GM19043 (cell line): ENCODE measurements at regions not wholly inside any gene's neighbourhood (a gene's known extent, or its start where the extent isn't known, plus 50 kb on each side); places are given as distances from the start of the nearest gene placed in this dataset.

Experiments
- ATAC-seq: cut with Tn5 transposase; IDR thresholded peaks from one replicate; pipeline ENCODE4 v1.9.1; 2021; ENCODE audit warnings: low read depth; ENCODE audit not compliant: unreplicated experiment

DNA sequence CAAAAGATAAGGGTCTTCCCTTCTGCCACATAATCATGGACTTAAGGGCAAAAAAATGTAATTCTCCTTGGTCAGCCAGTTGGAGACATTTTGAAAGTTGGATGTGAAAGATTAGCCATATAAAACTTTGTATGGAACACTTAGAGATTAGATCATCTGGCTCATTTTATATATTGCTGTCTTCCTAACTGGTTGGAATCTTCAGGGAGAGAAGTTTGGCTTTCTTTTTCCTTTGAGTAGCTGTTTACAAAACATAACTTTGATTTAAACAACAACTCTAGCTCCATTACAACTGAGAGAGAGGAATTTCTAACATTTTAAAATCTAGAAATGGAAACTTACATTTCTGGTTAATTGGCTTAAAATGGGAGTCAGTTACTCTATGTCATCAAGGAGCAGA, 132.7 kb downstream of the RDH14 start:
- ATAC-seq: no peak

DNA sequence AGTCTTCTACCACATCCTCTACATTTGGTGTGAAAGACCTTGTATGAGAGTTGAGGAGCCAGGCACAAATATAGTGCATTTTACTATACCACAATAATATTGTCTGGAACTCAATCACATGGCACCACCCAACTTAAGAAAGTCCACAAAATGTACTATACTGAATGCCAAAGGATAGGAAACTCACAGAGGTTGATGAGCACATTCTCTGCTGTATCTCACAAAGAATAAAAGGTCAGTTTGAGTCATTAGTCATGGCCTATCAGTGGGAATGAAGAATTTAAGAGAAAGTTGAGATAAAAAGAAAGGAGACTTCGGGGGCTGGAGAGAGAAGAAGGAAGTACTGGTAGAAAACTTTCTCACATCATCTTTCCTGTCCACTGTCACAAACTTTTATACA, 134.3 kb downstream of the RDH14 start:
- no peak for ATAC-seq

DNA sequence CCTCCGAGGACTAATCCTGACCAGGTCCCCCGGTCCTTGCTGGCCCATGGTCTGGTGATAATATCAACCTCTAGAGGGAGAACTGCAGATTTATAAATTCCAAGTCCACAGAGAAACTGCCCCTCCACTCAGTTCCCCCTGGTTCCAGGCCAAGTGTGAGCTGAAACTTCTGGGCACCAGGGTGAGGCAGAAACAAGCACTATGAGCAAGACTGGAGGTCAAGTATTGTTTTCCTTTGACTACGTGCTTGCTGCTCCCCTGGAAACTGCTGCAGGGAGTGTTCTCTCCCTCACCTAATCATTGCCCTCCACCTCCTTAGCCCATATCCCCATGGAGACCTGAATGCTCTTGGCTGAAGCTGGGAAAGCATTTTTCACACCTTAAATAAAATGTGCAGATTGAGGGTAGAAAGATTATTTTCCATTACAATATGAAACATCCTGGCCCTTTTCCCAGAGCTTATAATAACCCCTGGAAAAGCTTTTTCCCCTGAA, 135.2 kb downstream of the RDH14 start:
- no peak for ATAC-seq

DNA sequence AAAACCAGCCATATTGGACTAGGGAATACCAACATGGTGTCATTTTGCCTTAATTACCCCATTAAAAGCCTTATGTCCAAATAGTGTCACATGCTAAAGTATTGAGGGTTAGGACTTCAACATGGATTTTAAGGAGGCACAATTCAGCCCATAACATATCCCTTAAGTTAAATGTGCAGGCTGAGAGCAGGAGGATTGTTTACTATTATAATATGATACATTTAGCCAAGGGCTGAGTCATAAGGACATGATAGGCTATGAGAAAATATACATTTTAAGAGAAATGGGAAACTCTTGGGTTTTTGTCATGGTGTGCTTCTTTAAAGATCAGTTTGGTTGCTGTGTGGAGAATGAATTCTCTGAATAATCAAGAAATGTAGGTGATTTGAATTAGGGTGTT, 136.8 kb downstream of the RDH14 start:
- ATAC-seq: no peak

DNA sequence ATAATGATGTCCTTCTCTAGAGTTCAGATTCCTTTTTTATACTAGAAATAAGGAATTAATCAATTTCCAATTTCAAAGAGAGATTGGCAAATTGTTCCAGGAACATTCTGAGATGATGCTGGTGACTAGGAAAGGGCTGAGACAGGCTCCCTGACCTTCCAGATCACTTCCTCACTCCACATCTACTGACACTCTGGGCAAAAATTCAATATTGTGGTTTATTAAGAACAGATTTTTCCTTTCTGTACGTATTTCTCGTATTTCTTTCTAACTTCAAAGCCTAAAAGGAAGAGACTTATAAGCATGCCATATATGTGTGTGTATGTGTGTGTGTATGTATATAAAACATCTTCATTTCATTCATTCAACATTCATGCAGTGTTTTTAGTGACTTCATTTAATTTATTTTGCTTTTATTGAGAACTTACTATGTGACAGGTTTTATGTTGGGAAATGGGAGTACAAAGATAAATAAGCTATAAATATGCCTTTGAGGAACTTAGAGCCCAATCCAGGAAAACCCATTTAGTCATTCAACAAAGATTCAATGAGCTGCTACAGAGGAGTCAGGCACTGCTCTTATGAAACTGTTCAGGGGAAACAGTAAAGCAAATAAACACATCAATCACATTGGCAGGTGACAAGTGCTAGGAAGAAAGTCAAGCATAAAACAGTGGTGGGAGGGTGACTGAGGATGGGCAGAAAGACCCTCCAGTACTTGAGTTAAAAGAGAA, 137.9 kb downstream of the RDH14 start:
- no peak for ATAC-seq

DNA sequence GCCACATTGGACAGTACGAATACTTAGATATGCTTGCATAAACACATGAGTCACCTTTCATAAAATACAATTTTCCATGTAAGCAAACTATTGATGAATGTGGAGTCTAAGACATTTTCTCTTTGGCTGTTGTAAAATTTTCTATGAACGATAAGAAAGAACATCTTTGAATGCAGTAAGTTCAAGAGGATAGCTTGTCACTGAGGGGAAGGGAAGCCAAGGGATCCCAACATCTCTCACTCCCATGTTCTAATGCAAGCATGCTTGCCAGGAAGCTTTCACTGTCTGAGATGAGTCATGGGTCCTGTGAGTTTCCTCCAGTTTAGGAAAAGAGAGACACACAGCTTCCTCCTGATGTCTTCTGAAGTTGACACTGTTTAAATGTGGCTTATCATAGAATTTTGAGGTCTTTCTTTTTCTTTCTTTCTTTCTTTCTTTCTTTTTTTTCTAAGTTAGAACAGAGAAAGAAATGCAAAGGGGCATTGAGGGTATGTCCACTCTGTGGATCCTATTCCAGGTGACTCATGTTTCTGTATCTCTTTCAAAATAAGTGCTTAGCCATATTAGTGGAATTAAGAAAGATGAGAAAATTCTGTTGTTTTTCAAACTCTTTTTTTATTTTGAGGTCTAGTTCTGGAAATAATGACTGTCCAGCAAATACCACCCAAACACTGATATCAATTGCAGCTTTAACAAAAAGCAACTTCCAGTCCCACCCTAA, 146.6 kb downstream of the RDH14 start:
- ATAC-seq: no peak

DNA sequence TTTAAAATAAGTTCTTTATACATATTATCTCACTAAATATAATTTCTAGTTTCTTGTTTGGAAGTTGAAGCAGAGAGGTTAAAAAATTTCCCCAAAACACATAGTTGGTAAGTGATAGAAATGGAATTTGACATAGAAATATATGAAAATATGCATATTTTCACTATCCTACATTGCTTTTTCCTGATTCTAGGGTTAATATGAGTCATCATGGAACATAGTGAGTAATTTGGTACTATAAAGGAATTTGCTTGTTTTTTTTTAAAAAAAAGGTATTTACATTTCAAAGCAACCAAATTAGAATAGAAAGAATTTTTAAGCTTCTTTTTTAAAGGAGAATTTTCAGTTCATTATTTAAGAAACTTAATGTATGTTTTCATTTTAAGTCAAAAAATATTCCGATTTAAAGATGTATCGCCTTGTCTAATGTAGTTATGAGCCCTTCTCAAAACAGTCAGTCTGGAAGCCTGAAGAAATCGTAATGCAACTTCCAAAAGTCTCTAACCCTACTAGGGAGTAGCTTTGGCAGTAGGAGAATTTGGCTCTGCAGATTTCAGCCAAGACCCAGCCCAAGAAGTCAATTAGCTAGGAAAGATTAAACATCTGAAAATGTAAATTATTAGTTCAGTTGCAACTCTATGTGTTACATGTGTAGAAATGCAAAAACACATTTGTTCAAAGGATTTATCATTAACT, 147.3 kb downstream of the RDH14 start:
- no peak for ATAC-seq

DNA sequence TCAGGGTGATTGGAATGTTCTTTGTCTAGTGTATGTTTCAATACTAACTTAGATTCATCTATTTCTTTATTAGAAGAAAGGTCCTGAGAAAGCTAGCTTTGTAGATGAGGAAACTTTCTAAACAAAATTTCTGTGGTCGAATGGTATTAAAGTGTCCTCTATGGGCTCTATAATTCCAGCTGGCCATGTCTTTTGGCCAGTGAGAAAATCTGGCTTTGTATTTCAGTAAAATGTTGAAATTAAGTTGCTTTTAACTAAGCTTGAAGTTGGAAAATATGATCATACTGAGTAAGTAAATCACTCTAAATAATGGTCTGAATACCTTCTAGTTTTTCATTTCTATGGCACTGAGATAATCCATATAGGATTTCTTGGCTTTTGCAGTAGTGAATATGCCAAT, 148.8 kb downstream of the RDH14 start:
- no peak for ATAC-seq

DNA sequence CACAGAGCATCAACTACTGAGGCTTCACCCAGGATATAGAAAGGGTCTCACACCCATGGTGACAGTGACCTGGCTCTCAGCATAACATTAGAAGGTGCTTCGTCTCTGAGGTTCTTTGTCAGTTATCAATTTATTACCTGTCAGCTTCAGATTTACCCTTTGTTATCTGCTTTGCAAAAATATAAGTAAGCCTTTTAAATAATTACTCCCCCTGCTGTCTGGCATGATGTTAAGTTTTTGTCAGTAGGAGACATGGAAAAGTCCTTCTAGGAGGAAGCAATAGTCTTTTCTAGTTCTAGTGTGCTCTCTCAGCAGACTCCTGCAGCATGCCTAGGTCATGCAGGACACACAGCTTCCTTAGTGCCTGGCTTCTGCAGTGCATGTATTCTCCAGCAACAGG, 149.9 kb downstream of the RDH14 start:
- ATAC-seq: no peak

DNA sequence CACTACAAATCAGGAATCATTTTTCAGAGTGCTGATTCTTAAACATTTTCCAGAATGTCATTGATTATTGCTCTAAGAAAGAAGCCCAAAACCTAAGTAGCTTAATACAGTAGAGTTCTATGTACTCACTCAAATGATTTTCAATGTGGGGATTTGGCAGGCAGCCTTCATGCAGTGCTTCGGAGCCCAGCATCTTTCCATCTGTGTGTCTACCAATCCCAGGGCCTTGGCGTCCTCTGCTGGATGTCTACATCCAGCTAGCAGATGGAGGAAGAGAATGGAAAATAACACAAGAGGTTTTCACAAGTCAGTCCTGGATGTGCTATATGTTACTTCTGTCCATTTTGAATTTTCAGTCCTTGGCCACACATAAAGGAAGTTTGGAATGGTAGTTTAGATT, 151.8 kb downstream of the RDH14 start:
- ATAC-seq: no peak

DNA sequence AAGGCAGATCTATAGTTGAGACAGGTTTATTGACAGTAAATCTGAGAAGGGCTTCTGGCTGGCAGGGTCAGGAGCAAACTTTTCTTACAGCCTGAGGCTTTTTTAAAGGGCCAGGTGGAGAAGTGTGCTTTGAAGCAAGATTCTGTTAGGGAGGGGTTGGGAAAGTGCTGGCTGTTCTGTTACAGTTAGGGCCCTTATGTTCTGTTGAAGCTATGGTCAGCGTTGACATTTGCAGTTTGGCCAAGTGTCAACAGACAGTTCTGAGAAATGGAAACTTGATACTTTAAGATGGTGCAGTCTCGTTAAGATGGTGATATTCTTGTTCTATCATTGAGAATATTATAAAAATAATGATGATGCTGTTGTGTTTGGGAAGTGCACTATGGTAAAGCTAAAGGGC, 154.2 kb downstream of the RDH14 start:
- no peak for ATAC-seq

DNA sequence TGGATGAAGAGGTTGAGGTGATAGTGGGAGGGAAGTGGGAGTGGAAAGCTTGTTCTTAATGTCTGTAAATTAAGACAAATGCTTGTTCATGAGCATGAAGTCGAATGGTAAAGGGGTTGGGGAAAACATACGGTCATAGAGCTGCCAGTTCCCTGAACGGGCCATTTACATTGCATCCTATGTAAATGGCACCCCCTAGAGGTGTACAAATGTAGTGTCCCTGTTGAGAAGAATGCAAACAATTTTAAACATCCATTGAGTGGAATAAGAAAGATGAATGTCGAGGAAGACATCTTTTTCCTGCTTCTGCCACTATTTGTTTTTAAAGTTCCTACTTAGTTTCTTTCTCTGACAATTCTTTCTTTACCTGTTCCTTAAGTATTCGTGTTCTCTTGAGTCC, 155.7 kb downstream of the RDH14 start:
- no peak for ATAC-seq

DNA sequence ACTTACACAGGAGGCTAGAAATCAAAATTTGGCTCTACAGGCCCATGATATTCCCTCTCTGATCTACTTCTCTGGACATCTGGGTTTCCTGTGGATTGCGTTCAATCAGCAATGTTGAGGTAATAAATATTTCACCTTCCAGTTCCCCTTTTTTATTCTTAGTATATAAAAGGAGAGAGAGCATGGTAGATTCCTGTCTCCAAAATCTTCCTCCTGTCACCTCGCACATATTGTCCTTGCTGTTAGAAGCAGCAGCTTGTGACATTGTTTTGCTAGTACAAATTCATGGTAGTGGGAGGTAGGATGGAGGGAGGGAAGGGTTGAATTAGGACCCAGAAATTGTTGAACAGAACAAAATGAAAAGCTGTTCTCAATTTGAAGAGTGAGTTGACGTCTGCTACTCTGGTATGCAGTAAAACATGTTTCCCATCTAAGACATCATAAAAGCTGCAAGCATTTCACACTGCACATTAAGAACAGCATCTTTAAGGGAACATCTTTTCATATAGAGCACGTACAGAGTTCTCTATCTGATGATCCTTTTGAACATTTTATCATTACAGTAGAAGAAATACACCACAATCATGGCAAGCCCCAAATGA, 156.4 kb downstream of the RDH14 start:
- no peak for ATAC-seq

DNA sequence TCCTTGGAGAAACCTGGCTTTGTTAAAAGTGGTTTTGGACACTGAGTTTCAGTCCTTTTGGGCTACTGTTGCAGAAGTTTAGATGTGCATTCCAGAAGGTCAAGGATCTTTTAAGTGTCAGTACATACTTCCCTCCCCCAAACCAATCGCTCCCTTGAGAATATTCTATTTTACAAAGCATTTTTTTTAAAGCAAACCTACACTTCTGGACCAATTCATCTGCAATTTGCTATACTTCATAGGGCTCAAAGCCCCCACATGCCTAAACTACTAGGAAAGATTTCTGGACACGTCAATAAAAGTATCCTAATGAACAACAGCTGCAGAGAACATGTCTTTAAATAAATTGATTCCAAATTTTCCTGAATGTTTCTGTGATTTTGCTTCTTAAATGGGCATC, 157.6 kb downstream of the RDH14 start:
- no peak for ATAC-seq

DNA sequence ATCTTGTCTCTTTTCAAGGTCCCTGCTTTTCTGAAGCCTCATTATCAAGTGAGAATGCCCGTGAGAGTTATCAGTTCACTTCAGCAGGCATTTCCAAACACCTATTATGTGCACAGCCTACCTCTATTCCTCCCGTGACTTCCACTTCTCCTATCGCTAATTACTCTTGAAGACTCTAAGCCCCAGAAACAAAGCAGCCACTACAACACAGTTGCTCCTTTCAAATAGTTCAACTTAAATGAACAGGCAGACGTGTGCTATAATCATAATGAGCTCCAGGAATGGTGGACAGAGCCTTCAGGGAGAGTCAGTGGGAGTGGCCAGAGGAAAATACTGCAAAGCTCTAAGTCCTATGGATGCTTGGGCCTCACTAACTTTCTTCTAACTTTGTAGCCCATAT, 159.0 kb downstream of the RDH14 start:
- ATAC-seq: no peak

DNA sequence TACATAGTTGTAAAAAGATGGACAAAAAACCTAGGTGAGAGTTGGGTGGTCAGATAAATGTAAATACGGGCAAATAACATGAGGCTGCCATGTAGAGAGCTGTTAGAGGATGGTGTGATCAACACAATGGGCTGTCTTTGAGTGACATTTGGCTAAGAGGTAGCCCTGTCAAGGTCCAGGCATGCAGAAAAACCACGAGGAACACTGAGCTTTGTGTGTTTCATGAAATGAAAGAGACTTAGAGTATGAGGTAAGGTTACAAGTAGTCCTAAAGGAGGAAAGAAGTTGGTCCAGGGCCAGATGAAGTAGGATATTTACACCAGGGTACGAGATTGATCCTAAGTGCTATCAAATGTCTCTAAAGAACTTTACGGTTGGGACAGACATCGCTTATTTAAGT, 160.9 kb downstream of the RDH14 start:
- ATAC-seq: no peak

DNA sequence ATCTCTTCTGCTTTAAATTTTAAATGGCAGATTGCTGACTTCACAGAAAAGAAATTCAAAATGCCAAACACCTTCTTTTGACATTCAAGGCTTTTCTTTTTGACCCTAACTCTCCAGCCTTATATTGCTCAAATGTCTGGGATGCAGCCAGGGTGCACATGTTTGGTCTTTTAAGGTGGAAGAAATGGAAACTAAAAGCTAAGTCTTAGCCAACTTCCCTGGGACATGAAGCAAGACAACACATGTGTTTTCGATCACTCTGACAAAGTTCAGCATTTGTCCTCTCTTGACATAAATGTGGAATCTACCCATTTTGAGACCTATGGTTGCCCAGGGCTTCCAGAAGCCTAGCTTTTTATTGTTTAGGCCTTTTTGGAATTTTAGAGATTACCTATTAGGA, 161.6 kb downstream of the RDH14 start:
- ATAC-seq: no peak

DNA sequence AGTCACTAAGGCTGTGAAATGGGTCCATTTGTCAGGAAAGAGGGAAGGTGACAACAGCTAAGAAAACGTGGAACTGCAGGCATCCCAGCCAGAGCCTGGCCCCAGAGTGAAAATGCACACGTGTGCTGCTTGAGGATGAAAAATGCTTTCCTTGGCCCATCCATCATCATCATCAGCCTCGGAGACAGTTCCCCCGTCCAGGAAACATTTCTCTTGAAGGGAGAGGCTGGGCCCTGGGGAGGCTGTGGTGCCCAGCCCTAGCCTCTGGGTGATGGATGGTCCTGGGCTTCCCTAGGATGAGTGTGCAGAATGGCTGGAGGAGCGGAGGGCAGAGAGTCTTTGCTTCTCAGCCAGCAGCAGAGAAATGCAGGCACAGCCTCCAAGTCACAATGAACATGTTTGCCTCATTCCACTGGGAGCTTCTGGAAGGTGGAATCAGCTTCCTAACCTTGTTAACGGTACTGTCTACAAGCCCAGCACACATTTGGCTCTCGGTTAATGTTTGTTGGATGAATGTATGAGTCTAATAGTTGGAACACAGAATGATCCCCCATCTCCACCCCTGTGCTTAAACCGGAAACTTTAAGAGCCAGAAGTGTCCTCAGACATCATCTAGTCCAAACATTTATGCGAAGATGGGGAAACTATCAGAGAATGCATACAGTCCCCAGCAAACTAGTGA, 164.0 kb downstream of the RDH14 start:
- no peak for ATAC-seq

DNA sequence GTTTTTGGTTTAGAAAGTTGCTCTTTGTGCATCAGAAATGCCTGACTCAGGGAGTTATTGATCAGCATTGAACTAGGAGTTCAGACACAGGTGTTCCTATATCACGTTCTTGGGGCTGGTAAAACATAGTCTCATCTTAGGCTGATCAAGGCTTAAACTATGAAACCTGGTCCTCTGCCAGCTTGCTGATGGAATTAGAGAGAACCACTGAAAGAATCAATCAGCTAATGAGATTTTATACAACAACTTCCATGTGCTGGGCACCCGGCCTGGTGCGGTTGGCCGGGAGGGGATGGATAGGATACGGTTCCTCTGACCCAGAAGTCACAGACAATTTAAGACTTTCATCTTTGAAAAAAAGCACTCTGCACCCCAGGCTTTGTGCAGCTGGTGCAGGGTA, 164.9 kb downstream of the RDH14 start:
- ATAC-seq: no peak

DNA sequence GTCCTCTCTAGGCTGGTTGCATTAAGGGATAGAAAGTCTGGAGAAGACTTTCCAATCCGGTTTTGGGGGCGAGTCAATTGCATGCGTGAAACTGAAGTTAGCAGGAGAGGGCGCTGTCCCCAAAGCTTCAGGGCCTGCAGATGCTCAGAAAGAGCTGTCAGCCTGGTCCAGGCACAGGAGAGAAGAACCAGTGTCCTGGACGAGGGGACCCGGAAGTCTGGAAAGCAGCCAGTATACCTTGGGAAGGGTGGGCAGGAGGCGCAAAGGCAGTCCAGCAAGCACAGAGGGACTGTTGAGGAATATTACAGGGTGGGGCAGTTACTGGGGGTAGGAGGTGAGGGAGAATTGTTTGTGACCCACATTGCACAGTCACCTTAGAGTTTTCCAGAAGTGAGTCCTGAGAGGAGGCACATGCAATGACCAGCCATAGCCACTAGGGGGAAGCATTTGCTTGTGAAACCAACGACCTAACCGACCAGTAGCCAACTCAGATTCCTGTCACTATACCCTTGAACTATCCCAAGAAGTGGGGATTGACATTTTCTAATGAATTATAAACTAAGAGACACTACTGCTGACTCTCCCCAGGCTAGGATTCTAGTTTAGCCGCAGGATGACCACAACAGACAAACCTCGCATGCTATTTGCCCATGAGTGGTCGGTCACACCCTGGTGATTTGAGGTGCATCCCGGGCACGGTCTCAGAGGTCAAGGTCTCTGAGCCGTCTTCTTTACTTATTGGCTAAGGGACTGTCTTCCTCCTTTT, 172.8 kb downstream of the RDH14 start:
- peak; percentile 82 for ATAC-seq
